ENCODE measurements at regions not wholly inside any gene's neighbourhood (a gene's known extent, or its start where the extent isn't known, plus 50 kb on each side); places are given as distances from the start of the nearest gene placed in this dataset.
"Not testable (repeated sequence)": the region's sequence is repeated elsewhere in the genome, so short reads cannot be mapped to it uniquely, and the experiment has no call there.

GRCh38 chr5:96483878-96484277, 50.8 kb upstream of the PCSK1 start:
- TF ChIP-seq CTCF (IDR thresholded peaks at IDR 0.05; ENCODE audit: unreplicated experiment), result no peak
- peaks cover 4% of the 10 kb centered on the region for H3K27me3 Mint-ChIP-seq (ENCODE audit: low read depth)
- H3K4me1 Mint-ChIP-seq, result no peaks in the 10 kb centered on the region
- no peak overlapping the region for H3K27ac Mint-ChIP-seq
- H3K4me3 Mint-ChIP-seq, result no peak overlapping the region
- no peak for DNase-seq (ENCODE audit: low spot score in 2 of 2, unreplicated experiment in 2 of 2)
- no peaks in the 10 kb centered on the region for H3K9me3 Mint-ChIP-seq
- no peaks in the 10 kb centered on the region for H3K36me3 Mint-ChIP-seq

- no peak overlapping the region for H3K27ac Mint-ChIP-seq
- no peaks in the 10 kb centered on the region for H3K36me3 Mint-ChIP-seq
- H3K4me3 Mint-ChIP-seq, result no peak overlapping the region
- peaks cover 7% of the 10 kb centered on the region for H3K27me3 Mint-ChIP-seq (ENCODE audit: low read depth)
- H3K9me3 Mint-ChIP-seq, result no peaks in the 10 kb centered on the region
- no peak for TF ChIP-seq CTCF (IDR thresholded peaks at IDR 0.05; ENCODE audit: unreplicated experiment)
- DNase-seq (ENCODE audit: low spot score in 2 of 2, unreplicated experiment in 2 of 2), result no peak
- no peaks in the 10 kb centered on the region for H3K4me1 Mint-ChIP-seq
Measured at GRCh38 chr5:96487859-96488258, 54.8 kb upstream of the PCSK1 start.

- Mint-ChIP-seq H3K4me3 (no peak overlapping the region), H3K4me1 (no peaks in the 10 kb centered on the region), H3K9me3 (no peaks in the 10 kb centered on the region), H3K27ac (no peak overlapping the region), H3K36me3 (no peaks in the 10 kb centered on the region), H3K27me3 (ENCODE audit: low read depth) (peaks cover 7% of the 10 kb centered on the region)
- no peak for TF ChIP-seq CTCF (IDR thresholded peaks at IDR 0.05; ENCODE audit: unreplicated experiment)
- DNase-seq (ENCODE audit: low spot score in 2 of 2, unreplicated experiment in 2 of 2), result no peak
Measured at GRCh38 chr5:96489532-96489931, 56.5 kb upstream of the PCSK1 start.

- Mint-ChIP-seq H3K27me3 (ENCODE audit: low read depth) (peaks cover 7% of the 10 kb centered on the region), H3K9me3 (no peaks in the 10 kb centered on the region), H3K4me1 (no peaks in the 10 kb centered on the region), H3K27ac (no peak overlapping the region), H3K4me3 (no peak overlapping the region), H3K36me3 (no peaks in the 10 kb centered on the region)
- TF ChIP-seq CTCF (IDR thresholded peaks at IDR 0.05; ENCODE audit: unreplicated experiment), result no peak
- DNase-seq (ENCODE audit: low spot score in 2 of 2, unreplicated experiment in 2 of 2), result no peak
Measured at GRCh38 chr5:96492459-96493047, 59.5 kb upstream of the PCSK1 start.

- Mint-ChIP-seq H3K36me3 (no peaks in the 10 kb centered on the region), H3K4me3 (no peak overlapping the region), H3K27me3 (ENCODE audit: low read depth) (peaks cover 7% of the 10 kb centered on the region), H3K9me3 (no peaks in the 10 kb centered on the region), H3K27ac (no peak overlapping the region), H3K4me1 (no peaks in the 10 kb centered on the region)
- no peak for DNase-seq (ENCODE audit: low spot score in 2 of 2, unreplicated experiment in 2 of 2)
- TF ChIP-seq CTCF (IDR thresholded peaks at IDR 0.05; ENCODE audit: unreplicated experiment), result no peak
Measured at GRCh38 chr5:96493219-96493790, 60.3 kb upstream of the PCSK1 start.

GRCh38 chr5:96495412-96495811, 62.4 kb upstream of the PCSK1 start:
- not testable (repeated sequence) for H3K36me3 Mint-ChIP-seq; H3K4me1 Mint-ChIP-seq; H3K9me3 Mint-ChIP-seq; DNase-seq (ENCODE audit: low spot score in 2 of 2, unreplicated experiment in 2 of 2); H3K27me3 Mint-ChIP-seq (ENCODE audit: low read depth); H3K27ac Mint-ChIP-seq; H3K4me3 Mint-ChIP-seq

GRCh38 chr5:96497027-96497426, 64.0 kb upstream of the PCSK1 start:
- H3K4me3 Mint-ChIP-seq; H3K36me3 Mint-ChIP-seq; DNase-seq (ENCODE audit: low spot score in 2 of 2, unreplicated experiment in 2 of 2); H3K27me3 Mint-ChIP-seq (ENCODE audit: low read depth); H3K9me3 Mint-ChIP-seq; H3K4me1 Mint-ChIP-seq; H3K27ac Mint-ChIP-seq: not testable (repeated sequence)
